Fibroblast of mammary gland (primary cell): ENCODE measurements at regions not wholly inside any gene's neighbourhood (a gene's known extent, or its start where the extent isn't known, plus 50 kb on each side); places are given as distances from the start of the nearest gene placed in this dataset.

Experiments
- DNase-seq: peaks from one replicate; pipeline ENCODE4 v3.0.0-alpha.2; 2010; ENCODE audit warnings: low read depth
- H3K4me3 ChIP-seq: 2 replicates; pipeline ENCODE4 v1.5.1; 2011; ENCODE audit warnings: low read depth, mild to moderate bottlenecking, low read length, moderate library complexity; ENCODE audit not compliant: control insufficient read depth
- CTCF ChIP-seq: conservative IDR thresholded peaks from 2 replicates; pipeline ENCODE4 v1.5.1; 2011; ENCODE audit warnings: low read depth, low read length, inconsistent platforms; ENCODE audit not compliant: control insufficient read depth, insufficient read depth

DNA sequence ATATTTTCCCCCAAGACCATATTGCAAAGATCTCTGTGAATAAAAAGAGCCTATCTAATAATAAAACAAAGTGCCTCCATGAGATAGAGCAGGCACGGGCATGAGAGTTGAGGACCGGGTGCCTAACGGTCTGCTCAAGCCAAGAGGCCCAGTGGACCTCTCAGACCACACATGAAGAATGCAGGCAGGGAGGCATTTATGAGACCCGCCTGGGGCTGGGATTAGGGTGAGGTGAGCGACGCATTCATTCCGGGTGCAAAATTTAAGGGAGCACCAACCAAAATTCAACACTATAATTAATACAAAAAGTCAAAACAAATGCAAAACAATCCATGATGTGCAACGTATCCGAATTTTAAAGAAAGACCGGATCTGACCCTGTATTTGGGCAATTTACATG lies 108.5 kb downstream of the MAF start:
- H3K4me3 ChIP-seq, result no peak overlapping the region
- DNase-seq, result no peak
- TF ChIP-seq CTCF, result no peak

DNA sequence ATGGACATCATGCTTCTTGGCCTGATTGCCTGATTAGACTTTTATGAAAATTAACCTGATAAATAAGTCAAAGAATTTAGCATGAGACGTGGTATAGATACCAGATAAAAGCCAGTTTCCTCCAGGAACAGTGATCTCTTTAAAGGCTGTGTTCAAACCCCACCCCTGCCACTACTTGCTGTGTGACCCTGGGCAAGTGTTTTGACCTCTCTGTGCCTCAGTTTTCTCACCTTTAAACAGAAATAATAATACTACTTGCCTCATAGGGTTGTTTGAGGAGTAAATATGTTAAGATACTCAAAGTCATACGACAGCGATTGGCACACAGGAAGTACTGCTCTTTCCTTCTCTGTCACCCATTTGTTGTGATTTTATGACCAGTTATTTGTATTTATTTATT lies 115.5 kb downstream of the MAF start:
- DNase-seq, result no peak
- no peak for TF ChIP-seq CTCF

DNA sequence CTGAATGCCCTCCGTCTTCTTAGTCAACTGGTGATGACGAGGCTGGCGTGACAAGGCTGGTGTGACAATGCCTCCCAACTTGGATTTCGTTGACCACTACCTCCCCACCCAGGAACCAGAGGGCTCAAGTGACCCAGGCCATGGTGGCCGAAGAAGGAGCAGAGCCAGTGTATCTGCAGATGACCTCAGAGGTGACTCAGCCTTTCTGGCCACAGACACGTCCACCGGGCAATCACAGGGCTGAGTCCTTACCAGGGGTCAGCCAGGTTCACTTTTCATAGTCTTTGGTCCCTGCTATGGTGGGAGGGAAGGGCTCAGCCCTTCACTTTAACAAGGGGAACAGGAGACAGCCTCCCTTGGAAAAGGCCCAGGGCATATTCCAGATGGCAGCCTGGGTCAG lies 116.3 kb downstream of the MAF start:
- no peak for TF ChIP-seq CTCF
- no peak overlapping the region for H3K4me3 ChIP-seq
- no peak for DNase-seq

More for the DNA sequence above, 115.5 kb downstream of the MAF start:
- no peak overlapping the region for H3K4me3 ChIP-seq

GRCh38 chr16:79483336-79483735 lies 117.2 kb downstream of the MAF start:
- H3K4me3 ChIP-seq, result no peak overlapping the region
- TF ChIP-seq CTCF, result no peak
- no peak for DNase-seq

DNA sequence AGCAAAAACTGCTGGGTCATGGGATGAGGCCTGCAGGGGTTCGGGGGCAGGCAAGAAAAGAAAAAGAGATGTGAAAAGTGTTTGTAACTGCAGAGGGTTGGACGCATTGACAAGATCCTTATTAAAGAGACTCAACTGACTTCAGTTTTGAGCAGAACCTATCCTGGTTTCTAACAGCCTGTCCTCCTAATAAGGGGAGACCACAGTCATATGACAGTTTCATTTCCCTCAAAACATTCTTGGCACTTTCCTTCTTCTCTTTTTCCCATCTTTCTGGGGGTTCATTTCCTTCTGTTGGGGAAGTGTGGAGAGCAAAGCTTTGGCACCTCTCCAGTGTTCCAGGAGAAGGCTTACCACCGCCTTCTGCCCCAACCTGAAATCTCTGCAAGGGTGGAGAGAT lies 118.5 kb downstream of the MAF start:
- H3K4me3 ChIP-seq, result no peak overlapping the region
- TF ChIP-seq CTCF, result no peak
- no peak for DNase-seq

- no peak for TF ChIP-seq CTCF
- no peak for DNase-seq
Observed at GRCh38 chr16:79480929-79481328, 119.6 kb downstream of the MAF start.

DNA sequence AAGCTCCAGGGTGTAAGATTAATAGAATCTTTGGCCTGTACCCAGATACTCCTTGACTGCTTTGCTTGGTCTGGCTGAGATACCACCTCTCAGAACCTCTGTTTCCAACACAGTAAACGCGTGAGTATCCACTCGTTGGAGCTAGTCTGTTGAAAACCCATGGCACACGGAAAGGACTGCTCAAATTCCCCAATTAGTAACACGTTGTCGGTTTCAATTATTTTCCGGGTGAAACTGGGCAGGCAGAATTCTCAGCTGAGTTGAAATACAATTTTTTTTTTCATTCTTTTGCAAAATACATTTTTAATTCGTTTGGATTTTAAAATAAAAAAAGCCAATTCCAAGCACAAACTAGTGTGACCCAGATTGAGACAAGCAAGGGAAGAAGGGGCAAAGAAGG lies 120.5 kb downstream of the MAF start:
- TF ChIP-seq CTCF, result no peak
- no peak for DNase-seq
- H3K4me3 ChIP-seq, result no peak overlapping the region

More at GRCh38 chr16:79480929-79481328, 119.6 kb downstream of the MAF start:
- H3K4me3 ChIP-seq, result no peak overlapping the region
